Liver (tissue), 3 donors: ENCODE measurements at regions not wholly inside any gene's neighbourhood (a gene's known extent, or its start where the extent isn't known, plus 50 kb on each side); places are given as distances from the start of the nearest gene placed in this dataset.

Experiments used
- ATF3 ChIP-seq: IDR thresholded peaks from 2 replicates; pipeline ENCODE4 v1.6.1; 2016; ENCODE audit warnings: antibody characterized with exemption
- CTCF ChIP-seq: fragments of 150-350 bp; IDR thresholded peaks from 2 replicates; pipeline ENCODE4 v1.5.1; 2017; ENCODE audit warnings: improper control_type of control experiment, low read depth, low read length; ENCODE audit not compliant: missing input control
- FOXA1 ChIP-seq: IDR thresholded peaks from 2 replicates; pipeline ENCODE4 v1.6.1; 2016; ENCODE audit warnings: antibody characterized with exemption
- HNF4G ChIP-seq: IDR thresholded peaks from 2 replicates; pipeline ENCODE4 v1.6.1; 2016; ENCODE audit warnings: antibody characterized with exemption
- JUND ChIP-seq, 2 donors: IDR thresholded peaks; 2 replicates each; pipeline ENCODE4 v1.6.1; 2016; ENCODE audit warnings: antibody characterized with exemption in 2 of 2
- MAX ChIP-seq: IDR thresholded peaks from 2 replicates; pipeline ENCODE4 v1.6.1; 2016; ENCODE audit warnings: antibody characterized with exemption
- REST ChIP-seq: IDR thresholded peaks from 2 replicates; pipeline ENCODE4 v1.6.1; 2016; ENCODE audit warnings: antibody characterized with exemption, mild to moderate bottlenecking
- TAF1 ChIP-seq: conservative IDR thresholded peaks from 2 replicates; pipeline ENCODE4 v1.6.1; 2016; ENCODE audit warnings: antibody characterized with exemption, mild to moderate bottlenecking
- ZBTB33 ChIP-seq: IDR thresholded peaks from 2 replicates; pipeline ENCODE4 v1.6.1; 2016; ENCODE audit warnings: antibody characterized with exemption
- donor health status: healthy.
- donor health status: healthy.

- TF ChIP-seq CTCF (no peak), ZBTB33 (no peak), MAX (no peak), TAF1 (no peak), HNF4G (no peak), FOXA1 (no peak), REST (no peak), ATF3 (no peak), JUND (IDR thresholded peaks at IDR 0.05) (no peak)
Measured at GRCh38 chr2:17057109-17058017, 391.7 kb upstream of the CYRIA start.
